ENCODE measurements at regions not wholly inside any gene's neighbourhood (a gene's known extent, or its start where the extent isn't known, plus 50 kb on each side); places are given as distances from the start of the nearest gene placed in this dataset.

- Histone ChIP-seq H3K9ac (ENCODE audit: insufficient read depth, low read depth, low read length) (no peak overlapping the region), H3K4me2 (ENCODE audit: low read depth, low read length) (no peak overlapping the region), H2AFZ (ENCODE audit: low read length) (no peak overlapping the region), H3K27me3 (ENCODE audit: control insufficient read depth in 1 of 2, insufficient read depth in 2 of 2, low read length in 2 of 2) (no peaks in the 10 kb centered on the region), H3K79me2 (ENCODE audit: insufficient read depth, low read length) (no peaks in the 10 kb centered on the region), H3K27ac (ENCODE audit: extremely low read length, insufficient read depth, low read length) (no peak overlapping the region), H3K9me3 (ENCODE audit: low read length) (no peaks in the 10 kb centered on the region), H4K20me1 (ENCODE audit: insufficient read depth, low read length) (no peaks in the 10 kb centered on the region), H3K4me3 (replicated peaks in 1 of 3; ENCODE audit: insufficient read depth in 1 of 3, low read depth in 2 of 3, low read length in 3 of 3) (no peak overlapping the region), H3K36me3 (replicated peaks in 1 of 2; ENCODE audit: control insufficient read depth in 1 of 2, insufficient read depth in 2 of 2, low read length in 2 of 2) (no peaks in the 10 kb centered on the region), H3K4me1 (ENCODE audit: insufficient read depth, low read length) (peaks cover 29% of the 10 kb centered on the region)
- FAIRE-seq (no peak), ATAC-seq (no peak), DNase-seq (ENCODE audit: low spot score) (no peak)
- 64% methylated on average over 3 of the region's 3 CpGs for WGBS (ENCODE audit: low lambda C conversion rate)
- intact Hi-C loops (cut with micrococcal nuclease; ENCODE audit: unreplicated experiment) (no loop called here), in situ Hi-C loops (cut with HindIII; ENCODE audit: extremely low pct_ligation_motif_present, low pct_unique_long_range_greater_than_20kb) (no loop called here)
- POLR2A ChIA-PET, result no interaction called here
- TF ChIP-seq FIP1L1 (IDR thresholded peaks at IDR 0.05; ENCODE audit: borderline replicate concordance, insufficient read depth, low read depth, low read length) (no peak), ZNF17 (CRISPR knock-in tag; IDR thresholded peaks at IDR 0.05) (no peak), ZC3H4 (CRISPR knock-in tag; IDR thresholded peaks at IDR 0.05; ENCODE audit: borderline replicate concordance) (no peak), HIVEP1 (CRISPR knock-in tag; IDR thresholded peaks at IDR 0.05) (no peak), ZNF781 (CRISPR knock-in tag; IDR thresholded peaks at IDR 0.05; ENCODE audit: borderline replicate concordance, not compliant biosample characterization) (no peak), HDAC6 (IDR thresholded peaks at IDR 0.05; ENCODE audit: low read depth, low read length) (no peak), ZNF230 (CRISPR knock-in tag; IDR thresholded peaks at IDR 0.05) (no peak), ZNF746 (CRISPR knock-in tag; IDR thresholded peaks at IDR 0.05) (no peak), DNMT3B (CRISPR knock-in tag; conservative IDR thresholded peaks at IDR 0.05) (no peak), KDM3A (CRISPR knock-in tag; IDR thresholded peaks at IDR 0.05; ENCODE audit: low read depth) (no peak), ZNF33B (CRISPR knock-in tag; IDR thresholded peaks at IDR 0.05) (no peak), KLF9 (CRISPR knock-in tag; IDR thresholded peaks at IDR 0.05; ENCODE audit: low read depth) (no peak), ZKSCAN5 (CRISPR knock-in tag; IDR thresholded peaks at IDR 0.05) (no peak), HNRNPH1 (optimal IDR thresholded peaks at IDR 0.05; ENCODE audit: low read depth, low read length) (no peak)
- TF ChIP-seq, protein P1, sequence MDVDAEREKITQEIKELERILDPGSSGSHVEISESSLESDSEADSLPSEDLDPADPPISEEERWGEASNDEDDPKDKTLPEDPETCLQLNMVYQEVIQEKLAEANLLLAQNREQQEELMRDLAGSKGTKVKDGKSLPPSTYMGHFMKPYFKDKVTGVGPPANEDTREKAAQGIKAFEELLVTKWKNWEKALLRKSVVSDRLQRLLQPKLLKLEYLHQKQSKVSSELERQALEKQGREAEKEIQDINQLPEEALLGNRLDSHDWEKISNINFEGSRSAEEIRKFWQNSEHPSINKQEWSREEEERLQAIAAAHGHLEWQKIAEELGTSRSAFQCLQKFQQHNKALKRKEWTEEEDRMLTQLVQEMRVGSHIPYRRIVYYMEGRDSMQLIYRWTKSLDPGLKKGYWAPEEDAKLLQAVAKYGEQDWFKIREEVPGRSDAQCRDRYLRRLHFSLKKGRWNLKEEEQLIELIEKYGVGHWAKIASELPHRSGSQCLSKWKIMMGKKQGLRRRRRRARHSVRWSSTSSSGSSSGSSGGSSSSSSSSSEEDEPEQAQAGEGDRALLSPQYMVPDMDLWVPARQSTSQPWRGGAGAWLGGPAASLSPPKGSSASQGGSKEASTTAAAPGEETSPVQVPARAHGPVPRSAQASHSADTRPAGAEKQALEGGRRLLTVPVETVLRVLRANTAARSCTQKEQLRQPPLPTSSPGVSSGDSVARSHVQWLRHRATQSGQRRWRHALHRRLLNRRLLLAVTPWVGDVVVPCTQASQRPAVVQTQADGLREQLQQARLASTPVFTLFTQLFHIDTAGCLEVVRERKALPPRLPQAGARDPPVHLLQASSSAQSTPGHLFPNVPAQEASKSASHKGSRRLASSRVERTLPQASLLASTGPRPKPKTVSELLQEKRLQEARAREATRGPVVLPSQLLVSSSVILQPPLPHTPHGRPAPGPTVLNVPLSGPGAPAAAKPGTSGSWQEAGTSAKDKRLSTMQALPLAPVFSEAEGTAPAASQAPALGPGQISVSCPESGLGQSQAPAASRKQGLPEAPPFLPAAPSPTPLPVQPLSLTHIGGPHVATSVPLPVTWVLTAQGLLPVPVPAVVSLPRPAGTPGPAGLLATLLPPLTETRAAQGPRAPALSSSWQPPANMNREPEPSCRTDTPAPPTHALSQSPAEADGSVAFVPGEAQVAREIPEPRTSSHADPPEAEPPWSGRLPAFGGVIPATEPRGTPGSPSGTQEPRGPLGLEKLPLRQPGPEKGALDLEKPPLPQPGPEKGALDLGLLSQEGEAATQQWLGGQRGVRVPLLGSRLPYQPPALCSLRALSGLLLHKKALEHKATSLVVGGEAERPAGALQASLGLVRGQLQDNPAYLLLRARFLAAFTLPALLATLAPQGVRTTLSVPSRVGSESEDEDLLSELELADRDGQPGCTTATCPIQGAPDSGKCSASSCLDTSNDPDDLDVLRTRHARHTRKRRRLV (CRISPR knock-in tag; IDR thresholded peaks at IDR 0.05), result no peak
- TF ChIP-seq, protein P2, sequence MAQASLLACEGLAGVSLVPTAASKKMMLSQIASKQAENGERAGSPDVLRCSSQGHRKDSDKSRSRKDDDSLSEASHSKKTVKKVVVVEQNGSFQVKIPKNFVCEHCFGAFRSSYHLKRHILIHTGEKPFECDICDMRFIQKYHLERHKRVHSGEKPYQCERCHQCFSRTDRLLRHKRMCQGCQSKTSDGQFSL (CRISPR knock-in tag; IDR thresholded peaks at IDR 0.05), result no peak
- BruUV-seq (replicated peaks), result no TSS peak
- CTCF ChIA-PET (ENCODE audit: low intra/inter-chr PET ratio, low total read pairs), result no interaction called here
Measured at GRCh38 chr6:145241721-145242120, 493.6 kb downstream of the EPM2A start.

Measured in HepG2 (cell line).